Uterus (tissue), 3 donors: ENCODE measurements at regions not wholly inside any gene's neighbourhood (a gene's known extent, or its start where the extent isn't known, plus 50 kb on each side); places are given as distances from the start of the nearest gene placed in this dataset.

Source experiments
- DNase-seq, 2 donors: peaks; one replicate each; pipeline ENCODE4 v3.0.0-alpha.2; 2019 to 2020
- H3K27ac ChIP-seq, 2 donors: fragments of 200-600 bp; sonication (generic); 1 replicate in 1 of 2; 2 replicates in 1 of 2; pipeline ENCODE4 v1.5.1; 2016 to 2018
- H3K27me3 ChIP-seq, 2 donors: fragments of 200-600 bp; sonication (generic); one replicate each; pipeline ENCODE4 v1.5.1; 2018 to 2019; ENCODE audit warnings: control low read depth in 1 of 2
- H3K36me3 ChIP-seq, 2 donors: fragments of 200-600 bp; sonication (generic); one replicate each; pipeline ENCODE4 v1.5.1; 2019; ENCODE audit warnings: control low read depth in 1 of 2
- H3K4me1 ChIP-seq, 2 donors: fragments of 200-600 bp; sonication (generic); one replicate each; pipeline ENCODE4 v1.5.1; 2018 to 2019; ENCODE audit warnings: control low read depth in 1 of 2
- H3K4me3 ChIP-seq, 2 donors: fragments of 200-600 bp; sonication (generic); 1 replicate in 1 of 2; 2 replicates in 1 of 2; pipeline ENCODE4 v1.5.1; 2018 to 2019; ENCODE audit warnings: mild to moderate bottlenecking in 1 of 2
- H3K9me3 ChIP-seq, 2 donors: fragments of 200-600 bp; sonication (generic); one replicate each; pipeline ENCODE4 v1.5.1; 2019; ENCODE audit warnings: control low read depth in 1 of 2
- CTCF ChIP-seq, 4 experiments: fragments of 200-600 bp in 2 of 4; fragments of 450-650 bp in 2 of 4; sonication (generic) in 2 of 4; IDR thresholded peaks; one replicate each; pipeline ENCODE4 v1.5.1; 2016 to 2019; ENCODE audit warnings: antibody characterized with exemption in 4 of 4, mild to moderate bottlenecking in 2 of 4, moderate library complexity in 1 of 4
- POLR2A ChIP-seq, 2 donors: fragments of 450-650 bp; IDR thresholded peaks; one replicate each; pipeline ENCODE4 v1.6.1; 2016; ENCODE audit warnings: antibody characterized with exemption in 2 of 2, mild to moderate bottlenecking in 1 of 2, moderate library complexity in 1 of 2
- intact Hi-C: fragments of 100-400 bp; cut with DNase I; formaldehyde crosslinking; loops from one replicate; pipeline ENCODE4 v1.15.1; 2023; ENCODE audit warnings: low total_unique reads
- donor health status: DM: yes; HTN: yes; CAD: no.

GRCh38 chr10:78919181-78919966 lies 149.4 kb upstream of the ZMIZ1 start:
- Histone ChIP-seq H3K27ac (no peak overlapping the region), H3K36me3 (no peaks in the 10 kb centered on the region), H3K4me1 (no peaks in the 10 kb centered on the region), H3K4me3 (no peak overlapping the region), H3K9me3 (no peaks in the 10 kb centered on the region), H3K27me3 (no peaks in the 10 kb centered on the region)
- intact Hi-C loops, result no loop called here
- no peak for DNase-seq
- no peak for TF ChIP-seq CTCF (IDR thresholded peaks at IDR 0.05)

GRCh38 chr10:78920011-78920410 lies 148.8 kb upstream of the ZMIZ1 start:
- intact Hi-C loops, result no loop called here
- DNase-seq, result no peak
- Histone ChIP-seq H3K9me3 (no peaks in the 10 kb centered on the region), H3K4me1 (no peaks in the 10 kb centered on the region), H3K27ac (no peak overlapping the region), H3K27me3 (no peaks in the 10 kb centered on the region), H3K36me3 (no peaks in the 10 kb centered on the region), H3K4me3 (no peak overlapping the region)
- TF ChIP-seq CTCF (IDR thresholded peaks at IDR 0.05) (no peak), POLR2A (IDR thresholded peaks at IDR 0.05) (no peak)

- intact Hi-C loops, result no loop called here
- Histone ChIP-seq H3K4me3 (no peak overlapping the region), H3K36me3 (no peaks in the 10 kb centered on the region), H3K27ac (no peak overlapping the region), H3K4me1 (no peaks in the 10 kb centered on the region), H3K27me3 (no peaks in the 10 kb centered on the region), H3K9me3 (no peaks in the 10 kb centered on the region)
- no peak for DNase-seq
- TF ChIP-seq POLR2A (IDR thresholded peaks at IDR 0.05) (no peak), CTCF (IDR thresholded peaks at IDR 0.05) (no peak)
Measured at GRCh38 chr10:78921895-78922294, 146.9 kb upstream of the ZMIZ1 start.

- no peaks in the 10 kb centered on the region for H3K9me3 ChIP-seq
- TF ChIP-seq CTCF (IDR thresholded peaks at IDR 0.05) (no peak), POLR2A (IDR thresholded peaks at IDR 0.05) (no peak)
- no peaks in the 10 kb centered on the region for H3K36me3 ChIP-seq
- no peaks in the 10 kb centered on the region for H3K4me1 ChIP-seq
- H3K4me3 ChIP-seq, result no peak overlapping the region
- H3K27ac ChIP-seq, result no peak overlapping the region
- H3K27me3 ChIP-seq, result no peaks in the 10 kb centered on the region
- intact Hi-C loops, result no loop called here
- DNase-seq, result no peak
Measured at GRCh38 chr10:78923647-78924318, 145.0 kb upstream of the ZMIZ1 start.

GRCh38 chr10:78924319-78925003 lies 144.3 kb upstream of the ZMIZ1 start:
- no peaks in the 10 kb centered on the region for H3K36me3 ChIP-seq
- intact Hi-C loops, result no loop called here
- H3K9me3 ChIP-seq, result no peaks in the 10 kb centered on the region
- DNase-seq, result no peak
- no peak for TF ChIP-seq CTCF (IDR thresholded peaks at IDR 0.05)
- no peak for TF ChIP-seq POLR2A (IDR thresholded peaks at IDR 0.05)
- H3K4me1 ChIP-seq, result no peaks in the 10 kb centered on the region
- no peaks in the 10 kb centered on the region for H3K27me3 ChIP-seq
- H3K27ac ChIP-seq, result no peak overlapping the region
- H3K4me3 ChIP-seq, result no peak overlapping the region
